ENCODE measurements at regions not wholly inside any gene's neighbourhood (a gene's known extent, or its start where the extent isn't known, plus 50 kb on each side); places are given as distances from the start of the nearest gene placed in this dataset.

GRCh38 chrX:122770581-122770980 lies 413.5 kb upstream of the GRIA3 start:
- DNase-seq (ENCODE audit: low read depth), result no peak
- H3K4me3 ChIP-seq (ENCODE audit: low read length), result no peak overlapping the region
- no peak for TF ChIP-seq CTCF (conservative IDR thresholded peaks at IDR 0.05; ENCODE audit: low read length)

GRCh38 chrX:122771933-122772332 lies 412.1 kb upstream of the GRIA3 start:
- no peak for TF ChIP-seq CTCF (conservative IDR thresholded peaks at IDR 0.05; ENCODE audit: low read length)
- no peak overlapping the region for H3K4me3 ChIP-seq (ENCODE audit: low read length)
- DNase-seq (ENCODE audit: low read depth), result no peak

DNA sequence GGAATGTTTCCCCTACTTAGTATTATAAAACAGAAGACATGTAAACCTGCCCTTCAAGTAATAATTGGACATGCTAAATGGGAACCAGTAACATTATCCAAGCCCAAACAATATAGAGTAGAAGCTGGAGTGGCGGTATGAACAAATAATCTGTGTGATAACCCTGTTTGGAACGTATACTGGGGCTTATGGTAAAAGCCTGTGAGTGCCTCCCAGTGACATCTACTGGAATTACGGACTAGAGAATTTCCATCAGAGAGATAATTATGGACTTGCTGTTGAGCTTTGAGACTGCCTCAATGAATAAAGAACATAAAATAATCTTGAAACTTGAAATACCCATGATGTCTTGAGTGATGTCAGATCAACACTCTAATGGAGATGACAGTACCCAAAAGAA lies 406.3 kb upstream of the GRIA3 start:
- no peak overlapping the region for H3K4me3 ChIP-seq (ENCODE audit: low read length)
- TF ChIP-seq CTCF (conservative IDR thresholded peaks at IDR 0.05; ENCODE audit: low read length), result no peak
- DNase-seq (ENCODE audit: low read depth), result no peak

DNA sequence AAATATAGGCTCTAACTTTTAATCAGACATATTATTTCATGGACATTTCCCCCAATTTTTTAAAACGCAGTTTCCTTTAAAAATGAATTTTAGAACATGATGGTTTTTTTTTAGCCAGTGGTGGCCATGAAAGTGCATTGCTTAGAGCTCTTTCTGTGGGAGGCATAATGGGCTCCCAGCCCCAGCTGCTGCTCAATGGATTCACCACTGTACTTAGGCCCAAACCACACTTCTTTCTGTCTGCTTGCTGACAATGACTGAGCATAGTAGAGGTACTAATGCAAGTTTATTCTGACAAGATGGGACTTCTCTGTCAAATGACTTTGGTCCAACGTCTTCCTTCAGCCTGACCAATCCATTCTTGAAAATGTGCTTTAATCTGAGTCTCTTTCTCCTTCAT lies 400.2 kb upstream of the GRIA3 start:
- DNase-seq (ENCODE audit: low read depth), result no peak
- H3K4me3 ChIP-seq (ENCODE audit: low read length), result no peak overlapping the region
- no peak for TF ChIP-seq CTCF (conservative IDR thresholded peaks at IDR 0.05; ENCODE audit: low read length)

DNA sequence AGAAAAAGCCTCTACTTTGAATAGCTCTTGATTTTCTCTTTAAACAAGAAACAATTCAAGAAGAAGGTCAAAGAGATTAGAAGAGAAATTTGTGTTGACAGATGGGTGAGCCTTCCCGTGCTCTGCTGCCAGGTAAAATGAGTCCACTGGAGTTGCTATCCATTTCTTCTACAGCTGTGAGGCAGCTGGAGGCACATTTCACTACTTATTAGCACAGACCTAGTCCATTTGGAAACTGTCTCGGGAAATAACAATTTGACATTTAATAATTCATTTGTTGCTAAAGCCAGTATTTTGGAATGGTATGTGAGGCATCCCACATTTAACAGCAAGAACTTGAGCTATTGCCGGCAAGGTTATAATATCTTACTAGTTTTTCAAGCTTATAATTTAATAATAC lies 396.8 kb upstream of the GRIA3 start:
- peak; percentile 68 for DNase-seq (ENCODE audit: low read depth)
- TF ChIP-seq CTCF (conservative IDR thresholded peaks at IDR 0.05; ENCODE audit: low read length), result no peak

GRCh38 chrX:122788216-122788615 lies 395.9 kb upstream of the GRIA3 start:
- no peak for DNase-seq (ENCODE audit: low read depth)
- no peak overlapping the region for H3K4me3 ChIP-seq (ENCODE audit: low read length)
- TF ChIP-seq CTCF (conservative IDR thresholded peaks at IDR 0.05; ENCODE audit: low read length), result no peak

More for the DNA sequence above, 396.8 kb upstream of the GRIA3 start:
- H3K4me3 ChIP-seq (ENCODE audit: low read length), result no peak overlapping the region

DNA sequence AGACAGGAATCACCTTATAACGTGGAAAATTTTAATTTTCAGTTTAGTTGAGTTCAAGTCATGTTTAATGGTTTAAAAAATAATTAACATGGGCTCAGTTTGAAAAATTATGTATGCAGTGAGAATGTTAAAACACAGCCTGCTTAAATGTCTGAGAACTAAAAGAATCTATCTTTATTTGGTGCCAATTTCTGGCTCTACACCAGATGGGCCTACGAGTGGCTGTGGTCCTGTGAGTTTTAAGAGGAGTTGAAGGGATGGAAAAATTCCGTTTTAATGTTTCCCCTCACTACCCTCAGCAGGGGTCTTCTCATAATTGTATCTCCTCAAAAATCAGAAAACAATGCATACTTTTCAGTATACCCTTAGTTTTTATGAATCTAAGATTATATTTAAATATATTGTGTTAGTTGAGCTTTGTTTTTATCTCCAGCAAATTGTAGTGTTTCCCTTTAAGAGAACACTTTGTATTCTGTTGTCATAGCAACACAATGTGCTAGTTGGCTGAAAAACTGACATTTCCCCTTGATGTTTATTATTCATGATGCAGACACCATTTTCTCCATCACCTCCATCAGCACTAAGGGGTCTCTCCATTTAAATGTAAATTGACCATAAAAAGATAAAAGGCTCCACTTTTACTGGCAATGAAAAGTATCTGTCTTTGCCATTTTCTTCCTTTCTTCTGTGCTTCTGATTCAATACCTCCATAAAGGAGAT lies 393.5 kb upstream of the GRIA3 start:
- no peak for TF ChIP-seq CTCF (conservative IDR thresholded peaks at IDR 0.05; ENCODE audit: low read length)
- no peak overlapping the region for H3K4me3 ChIP-seq (ENCODE audit: low read length)
- DNase-seq (ENCODE audit: low read depth), result no peak

Measured in AG10803 (cell line).